HFFc6 (cell line): ENCODE measurements at regions not wholly inside any gene's neighbourhood (a gene's known extent, or its start where the extent isn't known, plus 50 kb on each side); places are given as distances from the start of the nearest gene placed in this dataset.

ENCODE experiments used
- DNase-seq: peaks from one replicate; pipeline ENCODE4 v3.0.0-alpha.2; 2018
- H3K27ac Mint-ChIP-seq: 2 replicates; pipeline ENCODE4 v1.8.0; 2020; ENCODE audit warnings: mild to moderate bottlenecking, mixed read lengths
- H3K27me3 Mint-ChIP-seq: 2 replicates; pipeline ENCODE4 v1.8.0; 2021; ENCODE audit warnings: mild to moderate bottlenecking, moderate library complexity, mixed read lengths; ENCODE audit not compliant: insufficient read depth
- H3K36me3 Mint-ChIP-seq: 2 replicates; pipeline ENCODE4 v1.8.0; 2021; ENCODE audit warnings: low read depth, mixed read lengths
- H3K4me1 Mint-ChIP-seq: 2 replicates; pipeline ENCODE4 v1.8.0; 2020; ENCODE audit warnings: low read depth, mixed read lengths
- H3K4me3 Mint-ChIP-seq: 2 replicates; pipeline ENCODE4 v1.8.0; 2020; ENCODE audit warnings: mild to moderate bottlenecking, moderate library complexity, mixed read lengths
- H3K9me3 Mint-ChIP-seq: 2 replicates; pipeline ENCODE4 v1.8.0; 2020; ENCODE audit warnings: mild to moderate bottlenecking, mixed read lengths
- CTCF ChIP-seq: fragments of 200-600 bp; sonication (generic); IDR thresholded peaks from 2 replicates; pipeline ENCODE4 v1.5.0; 2021; ENCODE audit warnings: antibody characterized with exemption, mild to moderate bottlenecking

- H3K4me3 Mint-ChIP-seq: no peak overlapping the region
- H3K4me1 Mint-ChIP-seq: no peaks in the 10 kb centered on the region
- H3K27me3 Mint-ChIP-seq: no peaks in the 10 kb centered on the region
- H3K9me3 Mint-ChIP-seq: peaks cover 10% of the 10 kb centered on the region
- no peak for TF ChIP-seq CTCF
- DNase-seq: no peak
- no peaks in the 10 kb centered on the region for H3K36me3 Mint-ChIP-seq
- no peak overlapping the region for H3K27ac Mint-ChIP-seq
Observed at GRCh38 chr12:60921541-60921940, 1325.7 kb downstream of the SLC16A7 start.

GRCh38 chr12:60926256-60926655 lies 1330.4 kb downstream of the SLC16A7 start:
- Mint-ChIP-seq H3K27me3 (no peaks in the 10 kb centered on the region), H3K27ac (no peak overlapping the region), H3K36me3 (no peaks in the 10 kb centered on the region), H3K4me3 (no peak overlapping the region), H3K4me1 (no peaks in the 10 kb centered on the region), H3K9me3 (peaks cover 12% of the 10 kb centered on the region)
- no peak for DNase-seq
- TF ChIP-seq CTCF: no peak

- no peaks in the 10 kb centered on the region for H3K4me1 Mint-ChIP-seq
- H3K27ac Mint-ChIP-seq: no peak overlapping the region
- no peaks in the 10 kb centered on the region for H3K36me3 Mint-ChIP-seq
- no peak for DNase-seq
- H3K4me3 Mint-ChIP-seq: no peak overlapping the region
- peaks cover 24% of the 10 kb centered on the region for H3K9me3 Mint-ChIP-seq
- no peaks in the 10 kb centered on the region for H3K27me3 Mint-ChIP-seq
- TF ChIP-seq CTCF: no peak
Observed at GRCh38 chr12:60930151-60930550, 1330.1 kb upstream of the USP15 start.

GRCh38 chr12:60935981-60936761 lies 1324.0 kb upstream of the USP15 start:
- peaks cover 47% of the 10 kb centered on the region for H3K9me3 Mint-ChIP-seq

GRCh38 chr12:60947533-60947932 lies 1312.7 kb upstream of the USP15 start:
- no peak overlapping the region for H3K4me3 Mint-ChIP-seq
- no peaks in the 10 kb centered on the region for H3K36me3 Mint-ChIP-seq
- peaks cover 11% of the 10 kb centered on the region for H3K9me3 Mint-ChIP-seq
- TF ChIP-seq CTCF: no peak
- no peak for DNase-seq
- H3K4me1 Mint-ChIP-seq: no peaks in the 10 kb centered on the region
- H3K27me3 Mint-ChIP-seq: no peaks in the 10 kb centered on the region
- no peak overlapping the region for H3K27ac Mint-ChIP-seq

More at GRCh38 chr12:60935981-60936761, 1324.0 kb upstream of the USP15 start:
- Mint-ChIP-seq H3K36me3 (no peaks in the 10 kb centered on the region), H3K4me1 (no peaks in the 10 kb centered on the region), H3K4me3 (no peak overlapping the region), H3K27ac (no peak overlapping the region), H3K27me3 (no peaks in the 10 kb centered on the region; the same call in 1 of the 2 replicates)
- DNase-seq: no peak
- TF ChIP-seq CTCF: no peak
